ENCODE measurements at regions not wholly inside any gene's neighbourhood (a gene's known extent, or its start where the extent isn't known, plus 50 kb on each side); places are given as distances from the start of the nearest gene placed in this dataset.
A peak's percentile ranks its signal among the peaks of the same experiment; 100 is the strongest.

DNA sequence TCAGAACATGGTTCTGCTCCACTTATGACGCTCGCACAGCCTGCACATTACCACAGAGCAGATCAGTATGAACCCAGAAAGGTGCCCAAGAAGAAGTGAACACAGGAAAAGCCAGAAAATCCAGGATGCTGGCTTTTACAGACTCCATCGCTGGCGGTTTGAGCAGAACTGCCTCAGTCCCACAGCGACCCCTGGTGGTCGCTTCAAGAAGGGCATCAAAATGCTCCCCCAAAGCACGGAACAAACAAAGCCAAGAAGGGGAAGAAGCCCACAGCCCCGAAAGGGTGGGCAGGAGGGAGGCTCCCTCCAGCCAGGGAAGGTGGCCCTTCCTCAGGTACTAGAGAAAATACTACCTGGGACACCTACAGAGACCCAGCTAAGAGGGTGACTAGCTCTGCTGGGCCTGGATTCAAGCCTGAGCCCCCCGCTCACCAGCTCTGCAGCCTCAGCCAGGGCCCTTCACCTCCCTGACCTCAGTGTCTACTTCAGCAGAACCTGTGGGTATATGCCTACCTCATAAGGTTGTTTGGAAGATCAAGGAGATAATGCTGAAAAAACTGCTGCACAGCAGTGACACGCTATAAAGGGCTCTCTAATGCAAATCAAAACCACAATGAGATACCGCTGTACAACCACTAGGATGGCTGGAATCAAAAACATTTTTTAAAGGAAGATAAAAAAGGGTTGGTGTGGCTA, 98.1 kb downstream of the NCOR2 start:
- TF ChIP-seq, protein P1, sequence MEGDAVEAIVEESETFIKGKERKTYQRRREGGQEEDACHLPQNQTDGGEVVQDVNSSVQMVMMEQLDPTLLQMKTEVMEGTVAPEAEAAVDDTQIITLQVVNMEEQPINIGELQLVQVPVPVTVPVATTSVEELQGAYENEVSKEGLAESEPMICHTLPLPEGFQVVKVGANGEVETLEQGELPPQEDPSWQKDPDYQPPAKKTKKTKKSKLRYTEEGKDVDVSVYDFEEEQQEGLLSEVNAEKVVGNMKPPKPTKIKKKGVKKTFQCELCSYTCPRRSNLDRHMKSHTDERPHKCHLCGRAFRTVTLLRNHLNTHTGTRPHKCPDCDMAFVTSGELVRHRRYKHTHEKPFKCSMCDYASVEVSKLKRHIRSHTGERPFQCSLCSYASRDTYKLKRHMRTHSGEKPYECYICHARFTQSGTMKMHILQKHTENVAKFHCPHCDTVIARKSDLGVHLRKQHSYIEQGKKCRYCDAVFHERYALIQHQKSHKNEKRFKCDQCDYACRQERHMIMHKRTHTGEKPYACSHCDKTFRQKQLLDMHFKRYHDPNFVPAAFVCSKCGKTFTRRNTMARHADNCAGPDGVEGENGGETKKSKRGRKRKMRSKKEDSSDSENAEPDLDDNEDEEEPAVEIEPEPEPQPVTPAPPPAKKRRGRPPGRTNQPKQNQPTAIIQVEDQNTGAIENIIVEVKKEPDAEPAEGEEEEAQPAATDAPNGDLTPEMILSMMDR (IDR thresholded peaks at IDR 0.05; ENCODE audit: insufficient read depth, low read length, poor library complexity, severe bottlenecking), result peak; percentile 74
- TF ChIP-seq EZH2phosphoT487 (conservative IDR thresholded peaks at IDR 0.05; ENCODE audit: low read length), result no peak

All from SU-DHL-6 (cell line).